ENCODE measurements at regions not wholly inside any gene's neighbourhood (a gene's known extent, or its start where the extent isn't known, plus 50 kb on each side); places are given as distances from the start of the nearest gene placed in this dataset.
"Not testable (repeated sequence)": the region's sequence is repeated elsewhere in the genome, so short reads cannot be mapped to it uniquely, and the experiment has no call there.

DNA sequence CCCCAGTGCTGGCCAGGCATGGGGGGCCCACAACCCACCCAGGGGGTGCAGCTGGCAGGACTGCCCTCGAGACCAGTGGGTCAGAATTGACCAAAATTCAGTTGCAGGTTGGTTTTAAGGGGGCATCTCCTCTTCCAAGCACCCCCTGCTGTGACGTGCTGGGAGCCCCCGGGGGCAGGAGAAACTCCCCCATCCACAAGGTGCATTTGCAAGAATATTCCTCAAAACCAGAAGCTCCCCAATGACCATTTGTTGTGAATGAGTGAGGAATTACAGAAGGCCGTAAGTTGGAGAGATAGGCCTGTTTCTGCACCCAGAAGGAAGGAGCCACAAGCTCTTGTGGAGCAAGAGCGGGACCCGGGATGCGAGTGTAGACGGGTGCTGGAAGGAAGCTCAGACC, 414.5 kb downstream of the BRD1 start:
- DNase-seq (ENCODE audit: low spot score) = no peak

DNA sequence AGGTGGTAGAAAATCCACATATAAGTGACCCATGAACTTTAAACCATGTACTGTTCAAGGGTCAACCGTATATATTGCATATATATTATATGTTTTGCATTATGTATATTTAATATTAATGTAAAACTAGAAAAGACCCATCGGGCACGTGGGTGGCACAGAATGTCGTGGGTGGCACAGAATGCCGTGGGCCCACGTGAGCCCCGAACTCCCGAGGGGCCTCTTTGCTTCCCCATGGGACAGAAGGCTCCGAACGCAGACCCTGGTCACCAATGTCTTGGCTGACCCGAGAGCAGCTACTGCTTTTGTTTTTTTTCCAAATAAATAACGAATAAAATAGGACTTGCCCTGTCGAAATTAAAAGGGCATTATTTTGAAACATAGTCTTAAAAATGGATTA, 415.4 kb downstream of the BRD1 start:
- no peak for DNase-seq (ENCODE audit: low spot score)

DNA sequence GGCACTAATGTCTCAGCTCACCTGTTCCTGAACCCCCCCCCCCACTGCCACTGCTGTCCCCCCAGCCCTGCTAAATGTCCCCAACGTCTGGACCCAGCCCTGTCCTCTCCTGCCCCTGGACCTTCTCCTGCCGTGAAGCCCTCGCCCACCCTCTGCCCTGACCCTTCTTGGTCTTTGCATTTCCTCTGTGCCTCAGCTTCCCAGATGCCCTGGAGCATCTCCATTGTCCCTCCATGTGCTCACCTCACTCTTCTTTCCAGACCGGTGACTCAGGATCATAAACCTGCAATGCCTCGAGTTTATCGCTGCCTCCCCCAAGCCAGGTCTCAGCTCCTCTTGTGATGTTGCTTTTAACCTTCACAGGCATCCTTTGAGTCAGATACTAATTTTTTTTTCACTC, 416.4 kb downstream of the BRD1 start:
- DNase-seq (ENCODE audit: low spot score) = no peak

DNA sequence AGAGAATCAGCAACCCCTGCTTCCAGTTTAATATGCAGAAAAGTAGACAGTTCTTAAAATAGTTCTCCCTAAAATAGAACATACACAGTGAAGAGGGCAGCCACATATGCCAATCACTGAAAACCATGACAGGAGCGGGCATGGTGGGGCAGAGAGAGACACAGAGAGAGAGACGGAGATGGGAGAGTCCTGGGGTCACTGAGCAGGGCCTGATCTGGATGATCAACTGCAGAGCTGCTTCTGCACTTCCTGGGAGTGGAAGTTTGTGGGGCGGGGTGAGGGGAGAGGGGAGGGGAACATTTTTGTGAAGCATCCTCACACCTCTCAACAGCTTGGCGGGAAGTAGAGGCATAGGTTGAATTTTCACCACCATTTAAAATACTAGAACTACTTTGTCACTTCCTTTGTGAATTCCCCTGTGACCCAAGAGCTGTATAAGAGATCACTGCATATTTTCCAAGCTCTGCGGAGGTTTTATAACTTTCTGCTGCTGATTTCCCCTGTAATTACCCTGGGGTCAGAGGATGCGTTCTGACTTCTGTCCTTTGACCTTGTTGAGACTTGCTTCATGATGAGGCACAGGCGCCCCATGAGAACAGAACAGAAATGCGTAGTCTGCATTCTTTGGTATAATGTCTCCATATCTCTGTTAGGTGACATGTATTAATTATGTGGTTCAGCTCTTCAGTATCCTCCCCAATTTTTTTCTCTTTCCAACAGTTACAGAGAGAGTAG, 419.4 kb downstream of the BRD1 start:
- DNase-seq (ENCODE audit: low spot score) = no peak

DNA sequence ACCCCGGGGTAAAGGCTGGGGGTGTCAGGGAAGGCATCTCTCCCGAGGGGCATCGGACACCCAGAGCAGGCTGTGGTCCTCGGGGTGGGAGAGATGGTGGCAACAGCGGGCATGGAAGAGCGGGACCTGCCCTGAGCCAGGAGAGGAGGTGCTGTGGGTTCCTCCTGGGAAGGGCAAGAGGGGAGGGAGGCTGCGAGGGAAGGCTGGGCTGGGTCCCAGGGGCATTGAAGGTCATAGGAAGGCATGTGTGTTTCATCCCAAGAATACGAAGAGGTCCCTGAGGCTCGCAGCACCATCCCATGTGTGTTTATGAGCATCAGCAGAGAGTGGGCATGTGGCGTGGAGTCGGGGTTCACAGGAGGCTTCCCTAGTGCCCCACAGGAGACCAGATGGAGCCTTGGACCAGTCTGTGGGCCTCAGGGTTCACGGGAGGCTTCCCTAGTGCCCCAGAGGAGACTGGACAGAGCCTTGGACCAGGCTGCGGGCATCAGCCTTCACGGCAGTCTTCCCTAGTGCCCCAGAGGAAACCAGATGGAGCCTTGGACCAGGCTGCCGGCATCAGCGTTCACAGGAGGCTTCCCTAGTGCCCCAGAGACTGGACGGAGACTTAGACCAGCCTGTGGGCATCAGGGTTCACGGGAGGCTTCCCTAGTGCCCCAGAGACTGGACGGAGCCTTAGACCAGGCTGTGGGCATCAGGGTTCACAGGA, 420.6 kb downstream of the BRD1 start:
- DNase-seq (ENCODE audit: low spot score) = no peak

DNA sequence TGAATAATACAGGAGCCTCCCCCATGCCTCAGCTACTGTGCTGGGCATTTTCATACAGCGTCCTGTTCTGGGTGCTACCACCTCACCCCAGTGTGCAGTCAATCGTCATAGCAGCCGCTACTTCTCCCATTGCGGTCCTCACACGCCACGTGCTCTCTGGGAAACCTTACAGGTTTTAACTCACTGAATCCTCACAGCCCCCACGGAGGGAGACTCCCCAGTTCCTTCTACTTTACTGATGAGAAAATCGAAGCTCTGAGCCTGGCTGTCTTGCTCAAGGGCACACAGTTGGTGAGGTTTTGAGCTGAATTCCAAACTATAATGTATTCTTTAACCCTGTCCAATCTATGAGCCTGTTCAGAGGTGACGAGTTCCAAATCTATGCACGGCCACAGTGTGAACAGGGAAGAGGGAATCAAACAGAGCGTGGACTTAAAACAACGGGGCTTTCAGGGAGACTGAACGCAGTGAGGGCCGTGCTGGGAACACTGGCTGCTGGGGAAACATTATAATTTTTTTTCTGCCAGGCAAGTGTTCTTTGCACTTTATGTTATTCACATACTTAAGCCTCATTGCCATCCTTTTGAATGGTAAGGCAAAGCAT, 421.5 kb downstream of the BRD1 start:
- no peak for DNase-seq (ENCODE audit: low spot score)

DNA sequence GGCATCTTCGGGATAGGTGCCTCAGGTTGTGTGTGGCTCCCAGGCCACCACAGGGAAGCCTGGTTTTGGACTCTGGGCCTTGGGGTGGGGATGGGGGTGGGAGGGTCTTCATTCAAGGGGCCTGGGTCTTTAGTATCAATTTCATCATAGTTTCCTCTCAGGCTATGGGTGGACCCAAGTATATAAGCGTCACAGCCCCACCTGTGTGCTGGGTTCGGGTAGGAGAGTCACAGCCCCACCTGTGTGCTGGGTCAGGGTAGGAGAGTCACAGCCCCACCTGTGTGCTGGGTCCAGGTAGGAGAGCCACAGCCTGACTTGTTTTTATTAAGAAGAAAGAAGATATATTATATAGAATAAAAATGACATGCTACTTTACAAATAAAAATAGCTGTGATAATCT, 422.1 kb downstream of the BRD1 start:
- no peak for DNase-seq (ENCODE audit: low spot score)

DNA sequence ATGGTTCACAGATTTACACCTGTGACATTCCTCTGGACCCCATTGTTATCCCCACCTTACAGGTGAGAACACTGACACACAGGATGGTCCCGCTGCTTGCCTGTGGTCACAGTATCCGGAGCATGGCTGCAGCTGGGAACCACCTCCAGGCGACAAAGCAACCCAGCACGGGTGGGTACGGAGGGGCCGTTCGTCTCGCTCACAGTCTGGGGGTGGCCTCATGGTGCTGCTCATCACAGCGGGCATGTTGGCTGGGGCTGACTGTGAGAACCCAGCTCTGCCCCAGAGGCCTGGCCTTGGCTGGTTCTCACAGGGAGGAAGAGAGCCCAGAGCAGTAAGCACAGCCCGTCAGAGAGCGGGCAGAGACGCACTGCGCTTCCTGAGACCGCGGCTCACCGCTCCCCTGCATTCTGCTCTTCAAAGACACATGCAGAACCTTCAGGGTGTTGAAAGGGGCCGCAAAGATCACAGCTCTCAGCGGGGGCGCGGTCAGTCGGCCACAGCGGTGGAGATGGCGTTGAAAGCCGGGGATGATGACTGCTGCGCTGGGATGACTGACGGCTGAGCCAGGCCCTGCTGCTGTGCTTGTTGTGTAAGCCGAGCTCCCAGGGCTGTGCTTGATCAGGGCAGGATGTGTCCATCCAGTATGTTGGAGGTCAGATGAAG, 423.0 kb downstream of the BRD1 start:
- DNase-seq (ENCODE audit: low spot score) = no peak

DNA sequence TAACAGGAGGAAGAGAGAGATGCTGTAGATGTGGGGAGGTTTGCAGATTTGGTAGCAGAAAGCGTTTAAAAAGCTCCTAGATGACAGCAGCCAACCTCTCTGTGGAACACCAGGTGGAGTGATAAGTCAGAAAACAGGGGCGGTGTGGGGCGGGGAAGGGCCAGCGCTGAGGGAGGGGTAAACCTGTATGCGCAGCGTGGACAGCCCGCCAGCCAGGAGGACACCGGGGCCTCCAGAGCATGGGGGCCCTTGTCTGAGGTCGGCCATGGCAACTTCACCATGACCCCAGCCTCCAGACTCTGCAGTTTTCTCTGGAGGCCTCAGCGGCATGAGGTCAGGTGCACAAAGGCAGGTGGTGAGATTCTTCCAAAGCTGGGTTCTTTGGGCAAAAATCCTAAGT, 423.7 kb downstream of the BRD1 start:
- no peak for DNase-seq (ENCODE audit: low spot score)

DNA sequence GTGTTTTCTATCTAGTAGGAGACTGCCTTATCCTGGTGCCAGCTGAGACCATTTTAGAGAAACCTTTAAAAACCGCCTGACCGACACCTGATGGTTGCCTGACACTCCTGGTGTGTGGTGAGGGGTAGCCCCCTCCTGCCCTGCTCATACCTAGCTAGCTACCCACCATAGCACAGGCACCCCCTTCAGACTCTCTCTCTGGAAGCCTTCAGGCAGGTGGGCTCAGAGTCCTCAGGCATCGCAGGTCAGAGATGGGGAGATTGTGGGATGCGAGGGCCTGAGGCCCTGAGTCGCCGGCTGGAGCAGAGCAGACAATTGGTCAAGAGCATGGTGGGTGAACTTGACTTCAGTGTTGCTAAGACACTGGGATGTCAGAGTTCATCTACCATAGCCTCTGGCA, 424.6 kb downstream of the BRD1 start:
- DNase-seq (ENCODE audit: low spot score) = no peak

DNA sequence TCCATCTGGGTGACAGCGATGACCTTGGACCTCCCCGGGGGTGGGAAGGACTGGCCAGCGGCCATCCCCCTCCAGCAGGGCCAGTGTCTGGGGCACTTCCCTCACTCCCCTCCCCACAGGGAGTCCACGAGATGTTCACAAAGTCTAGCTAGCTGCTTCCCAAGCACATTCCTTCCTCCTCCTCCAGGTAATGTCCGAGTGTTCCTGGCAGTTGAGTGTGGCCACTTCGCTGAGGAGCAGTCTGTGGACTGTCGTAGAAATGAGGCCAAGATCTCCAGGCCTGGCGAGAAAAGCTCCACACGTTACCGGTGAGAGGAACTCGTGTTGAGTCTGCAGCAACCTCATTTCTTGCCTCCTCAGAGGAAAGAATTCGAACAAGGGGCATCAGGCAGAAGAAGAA, 425.5 kb downstream of the BRD1 start:
- DNase-seq (ENCODE audit: low spot score) = no peak

DNA sequence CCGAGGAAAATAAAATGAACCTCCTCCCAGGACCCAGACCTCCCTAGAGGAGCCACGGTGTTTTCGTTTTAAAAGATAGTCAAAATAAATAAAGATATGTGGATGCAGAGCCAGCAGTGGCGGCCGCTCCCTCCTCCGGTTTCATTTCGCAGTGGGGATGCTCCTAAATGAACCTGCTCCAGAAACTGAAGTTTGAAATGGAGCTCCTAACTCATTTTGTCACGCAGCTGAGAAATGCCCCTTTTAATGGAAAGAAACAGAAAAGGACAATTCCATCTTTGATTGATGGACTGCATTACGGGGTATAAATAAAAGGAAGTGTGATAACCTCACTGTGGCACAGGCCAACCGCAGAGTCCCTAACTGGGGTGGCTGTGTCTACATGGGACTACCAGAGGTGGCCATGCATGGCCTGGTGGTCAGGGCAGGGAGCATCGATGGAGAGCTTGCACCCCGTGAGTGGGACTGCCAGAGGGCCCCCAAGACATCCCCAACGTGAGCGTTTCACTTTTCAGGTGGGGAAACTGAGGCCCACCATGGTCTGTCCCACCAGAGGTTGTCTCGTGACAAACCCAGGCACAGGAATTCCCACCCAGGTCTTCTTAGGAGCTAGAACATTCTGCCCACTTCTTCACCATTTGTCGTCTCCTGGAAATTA, 426.6 kb downstream of the BRD1 start:
- DNase-seq (ENCODE audit: low spot score) = no peak

DNA sequence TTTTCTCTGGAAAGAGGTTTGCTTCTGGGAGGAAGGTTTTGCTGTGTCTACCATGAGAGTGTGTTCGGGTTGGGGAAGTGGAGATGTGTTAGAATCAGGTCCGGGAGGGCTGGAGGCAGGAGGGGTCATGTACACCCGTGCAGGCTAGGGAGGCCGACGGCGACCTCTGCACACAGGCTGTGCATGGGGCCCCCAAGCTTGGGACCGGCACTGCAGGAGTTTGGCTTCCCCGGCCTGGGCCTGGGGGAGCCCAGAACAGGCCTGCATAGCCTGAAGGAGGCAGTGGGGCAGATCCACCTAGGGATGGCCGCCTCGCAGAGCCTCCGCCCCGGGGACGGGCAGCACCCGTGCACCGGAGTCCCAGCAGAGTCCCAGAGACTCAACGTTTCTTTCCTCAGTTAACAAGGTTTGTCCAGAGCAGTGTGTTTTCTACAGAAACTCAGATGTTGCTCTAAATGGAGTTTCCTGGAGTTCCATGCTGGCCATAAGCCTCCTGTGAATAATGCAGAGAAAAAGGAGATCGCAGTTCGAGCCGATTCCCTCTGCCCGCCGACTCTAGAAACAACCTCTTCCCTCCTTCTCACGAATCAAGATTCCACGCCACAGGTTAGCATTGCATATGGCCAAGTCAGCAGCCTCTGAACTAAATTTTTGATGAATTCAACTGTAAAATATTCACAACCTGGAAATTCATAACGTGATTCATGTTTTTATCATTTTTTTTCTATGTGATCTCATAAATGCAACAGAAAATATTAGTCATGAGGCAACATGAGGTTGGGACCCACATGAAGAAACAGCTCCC, 427.3 kb downstream of the BRD1 start:
- no peak for DNase-seq (ENCODE audit: low spot score)

DNA sequence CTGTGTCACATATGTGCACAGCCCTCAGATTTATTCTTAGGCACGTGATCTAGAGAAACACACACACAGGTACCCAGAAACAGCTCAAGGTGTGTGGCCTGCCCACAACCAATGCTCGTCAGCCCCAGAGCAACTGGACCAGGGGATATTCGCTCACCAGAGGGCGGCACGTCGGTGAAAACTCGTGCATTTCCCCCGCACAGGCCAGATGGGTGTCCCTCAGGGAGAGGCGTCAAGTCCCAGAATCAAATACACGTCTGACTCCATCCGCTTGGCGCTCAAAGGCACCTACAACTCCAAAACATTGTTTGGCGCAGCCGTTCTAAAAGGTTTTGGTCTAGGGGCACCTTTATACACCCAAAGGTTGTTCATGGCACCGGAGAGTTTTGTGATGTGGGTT, 429.0 kb downstream of the BRD1 start:
- no peak for DNase-seq (ENCODE audit: low spot score)

DNA sequence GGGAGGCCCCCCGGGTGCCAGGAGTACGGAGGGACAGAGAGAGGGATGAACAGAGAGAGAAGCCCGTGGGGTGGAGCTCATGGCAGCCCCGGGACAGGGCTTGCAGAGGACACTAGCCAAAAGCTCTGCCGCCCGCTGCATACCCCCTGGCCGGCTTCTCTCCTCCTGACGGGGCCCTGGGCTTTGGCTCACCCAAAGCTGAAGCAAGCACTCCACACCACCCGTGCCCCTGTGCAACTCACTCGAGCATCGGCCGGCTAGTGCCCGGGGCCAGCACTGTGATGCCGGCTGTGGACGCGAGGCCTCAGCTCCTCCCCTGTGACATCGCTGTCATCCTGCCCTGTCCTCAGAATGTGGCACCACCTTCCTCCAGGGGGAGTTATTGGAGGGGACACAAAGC, 429.6 kb downstream of the BRD1 start:
- DNase-seq (ENCODE audit: low spot score) = no peak

DNA sequence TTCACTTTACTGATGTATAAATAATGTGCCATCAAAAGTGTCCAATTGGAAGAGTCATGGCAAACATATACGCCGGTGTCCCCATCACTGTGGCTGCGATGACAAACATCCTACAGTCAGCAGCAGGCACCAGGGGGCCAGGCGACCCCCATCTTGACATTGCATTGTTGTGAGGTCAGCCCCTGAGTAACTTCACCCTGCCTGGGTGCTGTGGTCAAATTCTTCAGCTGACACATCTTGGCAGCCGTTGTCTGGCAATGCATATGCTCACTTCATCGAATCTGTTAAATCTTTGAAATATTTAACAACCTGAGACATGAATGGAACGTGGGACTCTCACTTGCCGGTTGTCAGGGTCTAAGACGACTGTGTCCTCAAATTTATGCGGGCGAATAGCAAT, 430.9 kb downstream of the BRD1 start:
- DNase-seq (ENCODE audit: low spot score) = no peak

DNA sequence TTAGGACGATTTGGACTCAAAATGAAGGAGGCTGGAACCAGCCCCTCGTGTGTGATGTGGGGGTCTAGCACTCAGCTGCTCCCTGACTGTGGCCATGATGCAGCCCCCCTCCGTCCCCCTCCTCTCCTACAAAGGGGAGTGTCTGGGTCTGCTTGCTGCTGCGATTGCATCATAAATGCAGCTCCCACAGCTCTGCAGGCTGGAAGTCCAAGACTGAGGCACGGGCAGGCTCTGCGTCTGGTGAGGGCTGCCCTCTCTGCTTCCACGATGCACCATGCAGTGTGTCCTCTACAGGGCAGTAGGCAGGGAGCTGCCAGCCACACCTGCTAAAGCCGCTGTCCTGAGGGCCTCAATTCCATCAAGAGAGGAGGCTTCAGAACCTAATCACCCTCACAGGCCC, 432.1 kb downstream of the BRD1 start:
- DNase-seq (ENCODE audit: low spot score) = no peak

DNA sequence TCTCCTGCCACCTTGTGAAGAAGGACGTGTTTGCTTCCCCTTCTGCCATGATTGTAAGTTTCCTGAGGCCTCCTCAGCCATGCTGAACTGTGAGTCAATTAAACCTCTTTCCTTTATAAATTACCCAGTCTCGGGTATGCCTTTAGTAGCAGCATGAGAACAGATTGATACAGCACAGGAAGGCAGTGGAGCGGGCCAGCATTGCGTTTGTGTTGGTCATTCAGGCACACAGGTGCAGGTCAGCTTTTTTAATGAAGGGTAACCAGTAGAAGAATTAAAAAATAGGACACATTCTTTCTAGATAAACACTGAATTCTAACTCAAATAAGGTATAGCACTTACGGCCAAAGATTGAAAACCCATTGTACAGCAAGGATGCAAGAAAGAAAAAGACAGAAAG, 432.6 kb downstream of the BRD1 start:
- DNase-seq (ENCODE audit: low spot score) = not testable (repeated sequence)

DNA sequence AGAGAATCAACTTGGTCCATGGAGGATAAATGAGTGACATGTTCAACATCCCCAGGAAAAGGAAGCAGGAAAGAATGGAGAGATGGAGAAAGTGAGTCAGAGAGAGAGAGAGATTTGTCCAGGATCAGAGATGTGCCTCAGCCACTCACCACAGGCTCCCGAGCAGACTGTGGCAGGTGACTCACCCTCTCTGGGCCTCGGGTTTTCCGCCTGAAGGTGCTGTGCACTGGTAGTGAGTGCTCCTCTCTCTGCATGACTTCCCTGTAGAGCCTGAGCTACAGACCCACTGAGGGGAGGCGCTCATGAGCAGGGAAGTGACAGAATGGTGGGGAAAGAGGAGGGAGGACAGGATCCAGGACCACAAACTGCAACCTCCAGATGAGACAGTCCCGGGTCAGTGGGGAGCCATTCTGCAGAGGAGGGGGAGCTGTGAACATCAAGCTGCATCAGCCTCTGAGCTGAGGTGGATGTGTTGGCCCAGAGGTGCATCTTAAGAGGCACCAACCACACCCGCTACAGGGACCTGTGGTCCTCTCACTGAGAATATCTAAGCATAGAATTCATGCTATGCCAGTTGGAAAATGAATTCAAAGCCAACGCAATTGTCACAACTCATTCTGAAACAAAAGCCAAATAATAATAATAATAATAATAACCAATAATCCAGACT, 433.4 kb downstream of the BRD1 start:
- no peak for DNase-seq (ENCODE audit: low spot score)

DNA sequence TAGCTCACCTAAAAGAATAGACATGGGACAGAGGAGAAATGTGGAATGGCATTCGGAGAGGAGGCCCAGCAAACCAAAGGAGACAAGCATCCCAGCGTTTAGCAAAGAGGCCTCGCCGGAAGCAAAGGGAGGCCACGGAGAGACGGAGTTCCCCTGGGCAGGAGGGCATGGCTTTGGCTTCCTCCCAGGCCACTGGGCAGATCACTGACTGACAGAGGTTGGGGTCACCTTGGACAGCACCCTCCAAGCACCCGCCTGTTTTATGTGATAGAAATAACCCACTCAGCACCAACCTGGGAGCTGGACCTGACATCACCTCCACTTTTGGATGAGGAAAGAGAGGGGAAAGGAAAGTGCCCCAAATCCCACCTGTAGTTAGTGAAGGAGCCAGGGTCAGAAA, 434.1 kb downstream of the BRD1 start:
- DNase-seq (ENCODE audit: low spot score) = no peak
